ENCODE measurements at regions not wholly inside any gene's neighbourhood (a gene's known extent, or its start where the extent isn't known, plus 50 kb on each side); places are given as distances from the start of the nearest gene placed in this dataset.

- no peak for TF ChIP-seq CTCF (IDR thresholded peaks at IDR 0.05; ENCODE audit: insufficient read depth, low read depth, low read length)
- no peak for TF ChIP-seq EZH2 (IDR thresholded peaks at IDR 0.05; ENCODE audit: insufficient read depth, low read length)
These were observed 265.0 kb downstream of the CDH26 start for GRCh38 chr20:60223174-60223573.

Data from astrocyte (in vitro differentiated cells and primary cell).